Astrocyte of the spinal cord (primary cell): ENCODE measurements at regions not wholly inside any gene's neighbourhood (a gene's known extent, or its start where the extent isn't known, plus 50 kb on each side); places are given as distances from the start of the nearest gene placed in this dataset.

ENCODE experiments used
- DNase-seq: peaks from one replicate; pipeline ENCODE4 v3.0.0; 2011; ENCODE audit warnings: low read depth, low spot score
- H3K4me3 ChIP-seq: 2 replicates; pipeline ENCODE4 v1.5.1; 2011; ENCODE audit warnings: low read depth, mild to moderate bottlenecking, low read length, moderate library complexity
- CTCF ChIP-seq: IDR thresholded peaks from 2 replicates; pipeline ENCODE4 v1.5.1; 2012; ENCODE audit warnings: low read depth, mild to moderate bottlenecking, low read length, inconsistent platforms
- in situ Hi-C: cut with HindIII; loops from 2 replicates; pipeline ENCODE4 v1.10.0; 2017; ENCODE audit warnings: low sequenced_read_pairs

GRCh38 chr1:194338241-194338948 lies 1152.0 kb upstream of the B3GALT2 start:
- no peak overlapping the region for H3K4me3 ChIP-seq
- in situ Hi-C loops: no loop called here
- DNase-seq: peak; percentile 9
- no peak for TF ChIP-seq CTCF

- no peak for DNase-seq
- H3K4me3 ChIP-seq: no peak overlapping the region
- no peak for TF ChIP-seq CTCF
- in situ Hi-C loops: no loop called here
Observed at GRCh38 chr1:194333240-194333639, 1146.8 kb upstream of the B3GALT2 start.

GRCh38 chr1:194331758-194332157 lies 1145.3 kb upstream of the B3GALT2 start:
- no peak overlapping the region for H3K4me3 ChIP-seq
- no peak for TF ChIP-seq CTCF
- peak; percentile 13 for DNase-seq
- in situ Hi-C loops: no loop called here

- DNase-seq: no peak
Observed at GRCh38 chr1:194322751-194323150, 1136.3 kb upstream of the B3GALT2 start.

GRCh38 chr1:194318790-194319280 lies 1132.4 kb upstream of the B3GALT2 start:
- DNase-seq: no peak
- H3K4me3 ChIP-seq: no peak overlapping the region
- no peak for TF ChIP-seq CTCF
- in situ Hi-C loops: no loop called here

More at GRCh38 chr1:194322751-194323150, 1136.3 kb upstream of the B3GALT2 start:
- TF ChIP-seq CTCF: no peak
- no peak overlapping the region for H3K4me3 ChIP-seq
- in situ Hi-C loops: no loop called here

GRCh38 chr1:194309697-194310096 lies 1123.3 kb upstream of the B3GALT2 start:
- no peak for DNase-seq
- H3K4me3 ChIP-seq: no peak overlapping the region
- TF ChIP-seq CTCF: no peak
- in situ Hi-C loops: no loop called here
